ENCODE measurements at regions not wholly inside any gene's neighbourhood (a gene's known extent, or its start where the extent isn't known, plus 50 kb on each side); places are given as distances from the start of the nearest gene placed in this dataset.

DNA sequence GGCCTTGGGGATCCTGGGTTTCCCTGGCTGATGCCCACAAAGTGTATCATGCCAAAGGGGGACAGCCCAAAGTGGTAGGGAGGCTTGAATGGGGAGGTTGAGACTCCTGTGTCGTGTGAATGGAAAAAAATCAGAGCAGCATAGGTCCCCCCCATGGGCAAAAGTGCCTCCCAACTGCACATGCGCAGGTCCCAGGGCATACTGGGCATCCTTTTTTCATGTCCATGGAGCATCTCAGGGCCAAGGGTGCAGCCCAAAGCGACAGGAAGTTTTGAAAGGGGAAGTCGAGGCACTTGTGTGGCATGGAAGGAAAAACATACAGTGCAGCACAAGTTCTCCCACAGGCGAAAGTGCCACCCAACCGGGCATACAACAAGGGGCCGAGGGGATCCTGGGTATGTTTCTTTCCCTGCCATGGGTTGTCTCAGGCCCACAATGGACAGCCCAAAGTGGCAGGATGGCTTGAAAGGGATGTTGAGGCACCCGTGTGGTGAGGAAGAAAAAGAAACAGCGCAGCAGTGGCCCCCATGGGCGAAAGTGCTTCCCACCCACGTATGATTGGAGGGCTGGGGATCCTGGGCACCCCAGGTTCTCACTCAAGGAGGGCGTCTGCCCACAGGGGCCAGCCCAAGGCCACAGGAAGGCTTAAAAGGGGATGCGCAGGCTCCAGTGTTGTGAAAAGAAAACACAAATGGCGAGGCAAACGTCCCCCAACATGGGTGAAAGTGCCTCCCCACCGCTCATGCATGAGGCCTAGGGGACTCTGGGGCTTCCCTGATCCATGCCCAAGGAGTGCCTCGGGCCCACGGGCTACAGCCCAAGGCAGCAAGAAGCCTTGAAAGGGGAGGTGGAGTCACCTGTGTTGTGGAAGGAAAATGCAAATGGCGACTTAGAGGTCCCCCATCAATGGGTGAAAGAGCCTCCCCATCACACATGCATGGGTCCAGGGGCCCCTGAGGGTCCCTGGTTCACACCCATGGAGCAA, 573.7 kb downstream of the ALG10 start:
- intact Hi-C loops (cut with micrococcal nuclease; ENCODE audit: unreplicated experiment), result no loop called here
- no peaks in the 10 kb centered on the region for H3K9me2 ChIP-seq (ENCODE audit: insufficient read depth)
- H3K27me3 ChIP-seq (ENCODE audit: insufficient read depth, low read depth), result peaks cover 56% of the 10 kb centered on the region
- TF ChIP-seq EZH2 (IDR thresholded peaks at IDR 0.05; ENCODE audit: low read depth), result no peak
- TF ChIP-seq, protein P1, sequence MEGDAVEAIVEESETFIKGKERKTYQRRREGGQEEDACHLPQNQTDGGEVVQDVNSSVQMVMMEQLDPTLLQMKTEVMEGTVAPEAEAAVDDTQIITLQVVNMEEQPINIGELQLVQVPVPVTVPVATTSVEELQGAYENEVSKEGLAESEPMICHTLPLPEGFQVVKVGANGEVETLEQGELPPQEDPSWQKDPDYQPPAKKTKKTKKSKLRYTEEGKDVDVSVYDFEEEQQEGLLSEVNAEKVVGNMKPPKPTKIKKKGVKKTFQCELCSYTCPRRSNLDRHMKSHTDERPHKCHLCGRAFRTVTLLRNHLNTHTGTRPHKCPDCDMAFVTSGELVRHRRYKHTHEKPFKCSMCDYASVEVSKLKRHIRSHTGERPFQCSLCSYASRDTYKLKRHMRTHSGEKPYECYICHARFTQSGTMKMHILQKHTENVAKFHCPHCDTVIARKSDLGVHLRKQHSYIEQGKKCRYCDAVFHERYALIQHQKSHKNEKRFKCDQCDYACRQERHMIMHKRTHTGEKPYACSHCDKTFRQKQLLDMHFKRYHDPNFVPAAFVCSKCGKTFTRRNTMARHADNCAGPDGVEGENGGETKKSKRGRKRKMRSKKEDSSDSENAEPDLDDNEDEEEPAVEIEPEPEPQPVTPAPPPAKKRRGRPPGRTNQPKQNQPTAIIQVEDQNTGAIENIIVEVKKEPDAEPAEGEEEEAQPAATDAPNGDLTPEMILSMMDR (conservative IDR thresholded peaks at IDR 0.05), result no peak
- H3K4me2 ChIP-seq, result no peak overlapping the region
- CTCF ChIA-PET, result no interaction called here
- H3K79me2 ChIP-seq (ENCODE audit: low read depth), result no peaks in the 10 kb centered on the region
- no peaks in the 10 kb centered on the region for H3K4me1 ChIP-seq (replicated peaks; ENCODE audit: insufficient read depth)
- POLR2A ChIA-PET (ENCODE audit: unreplicated experiment), result no interaction called here
- BruUV-seq (replicated peaks), result no TSS peak
- H2AFZ ChIP-seq, result no peak overlapping the region
- no peaks in the 10 kb centered on the region for H3K36me3 ChIP-seq (ENCODE audit: low read depth)
- peaks cover 16% of the 10 kb centered on the region; the same call in 1 of the 2 replicates for H3K9me3 ChIP-seq (ENCODE audit: insufficient read depth, low read depth)
- H3F3A ChIP-seq (ENCODE audit: insufficient read depth, low read depth), result no peaks in the 10 kb centered on the region
- H4K20me1 ChIP-seq (ENCODE audit: insufficient read depth), result no peaks in the 10 kb centered on the region
- no peak overlapping the region for H3K27ac ChIP-seq
- DNase-seq, result no peak
- H3K4me3 ChIP-seq, result no peak overlapping the region

GRCh38 chr12:34597548-34598351, 575.5 kb downstream of the ALG10 start:
- POLR2A ChIA-PET (ENCODE audit: unreplicated experiment), result no interaction called here
- CTCF ChIA-PET, result no interaction called here
- Histone ChIP-seq H3K27me3 (ENCODE audit: insufficient read depth, low read depth) (peaks cover 73% of the 10 kb centered on the region), H3K9me3 (ENCODE audit: insufficient read depth, low read depth) (peaks cover 14% of the 10 kb centered on the region; the same call in 1 of the 2 replicates), H4K20me1 (ENCODE audit: insufficient read depth) (no peaks in the 10 kb centered on the region), H3K27ac (no peak overlapping the region), H3K4me3 (no peak overlapping the region), H2AFZ (no peak overlapping the region), H3K79me2 (ENCODE audit: low read depth) (no peaks in the 10 kb centered on the region), H3F3A (ENCODE audit: insufficient read depth, low read depth) (no peaks in the 10 kb centered on the region), H3K4me1 (replicated peaks; ENCODE audit: insufficient read depth) (no peaks in the 10 kb centered on the region), H3K4me2 (no peak overlapping the region), H3K9me2 (ENCODE audit: insufficient read depth) (no peaks in the 10 kb centered on the region), H3K36me3 (ENCODE audit: low read depth) (no peaks in the 10 kb centered on the region)
- no TSS peak for BruUV-seq (replicated peaks)
- TF ChIP-seq, protein P1 (conservative IDR thresholded peaks at IDR 0.05), result no peak
- TF ChIP-seq EZH2 (IDR thresholded peaks at IDR 0.05; ENCODE audit: low read depth), result no peak
- DNase-seq, result no peak
- intact Hi-C loops (cut with micrococcal nuclease; ENCODE audit: unreplicated experiment), result no loop called here

- Histone ChIP-seq H3K27me3 (ENCODE audit: insufficient read depth, low read depth) (peaks cover 80% of the 10 kb centered on the region), H3K27ac (no peak overlapping the region), H3K4me3 (no peak overlapping the region), H3K36me3 (ENCODE audit: low read depth) (no peaks in the 10 kb centered on the region), H3K9me3 (ENCODE audit: insufficient read depth, low read depth) (peaks cover 8% of the 10 kb centered on the region; the same call in 1 of the 2 replicates), H4K20me1 (ENCODE audit: insufficient read depth) (no peaks in the 10 kb centered on the region), H3K79me2 (ENCODE audit: low read depth) (no peaks in the 10 kb centered on the region), H3F3A (ENCODE audit: insufficient read depth, low read depth) (no peaks in the 10 kb centered on the region), H3K4me2 (no peak overlapping the region), H3K9me2 (ENCODE audit: insufficient read depth) (no peaks in the 10 kb centered on the region), H2AFZ (no peak overlapping the region), H3K4me1 (replicated peaks; ENCODE audit: insufficient read depth) (no peaks in the 10 kb centered on the region)
- CTCF ChIA-PET, result no interaction called here
- no peak for TF ChIP-seq EZH2 (IDR thresholded peaks at IDR 0.05; ENCODE audit: low read depth)
- TF ChIP-seq, protein P1 (conservative IDR thresholded peaks at IDR 0.05), result no peak
- no TSS peak for BruUV-seq (replicated peaks)
- intact Hi-C loops (cut with micrococcal nuclease; ENCODE audit: unreplicated experiment), result no loop called here
- no peak for DNase-seq
- POLR2A ChIA-PET (ENCODE audit: unreplicated experiment), result no interaction called here
Observed at GRCh38 chr12:34598352-34598827, 576.1 kb downstream of the ALG10 start.
